ENCODE measurements at regions not wholly inside any gene's neighbourhood (a gene's known extent, or its start where the extent isn't known, plus 50 kb on each side); places are given as distances from the start of the nearest gene placed in this dataset.
"Not testable (repeated sequence)": the region's sequence is repeated elsewhere in the genome, so short reads cannot be mapped to it uniquely, and the experiment has no call there.

DNA sequence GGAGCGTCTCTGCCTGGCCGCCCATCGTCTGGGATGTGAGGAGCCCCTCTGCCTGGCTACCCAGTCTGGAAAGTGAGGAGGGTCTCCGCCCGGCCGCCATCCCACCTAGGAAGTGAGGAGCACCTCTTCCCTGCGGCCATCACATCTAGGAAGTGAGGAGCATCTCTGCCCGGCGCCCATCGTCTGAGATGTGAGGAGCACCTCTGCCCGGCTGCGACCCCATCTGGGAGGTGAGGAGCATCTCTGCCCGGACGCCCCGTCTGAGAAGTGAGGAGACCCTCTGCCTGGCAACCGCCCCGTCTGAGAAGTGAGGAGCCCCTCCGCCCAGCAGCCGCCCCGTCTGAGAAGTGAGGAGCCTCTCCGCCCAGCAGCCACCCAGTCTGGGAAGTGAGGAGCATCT is 84.5 kb downstream of the IDS start:
- DNase-seq = not testable (repeated sequence)

GRCh38 chrX:149398027-149398426 is 107.1 kb downstream of the IDS start:
- no peak for DNase-seq

DNA sequence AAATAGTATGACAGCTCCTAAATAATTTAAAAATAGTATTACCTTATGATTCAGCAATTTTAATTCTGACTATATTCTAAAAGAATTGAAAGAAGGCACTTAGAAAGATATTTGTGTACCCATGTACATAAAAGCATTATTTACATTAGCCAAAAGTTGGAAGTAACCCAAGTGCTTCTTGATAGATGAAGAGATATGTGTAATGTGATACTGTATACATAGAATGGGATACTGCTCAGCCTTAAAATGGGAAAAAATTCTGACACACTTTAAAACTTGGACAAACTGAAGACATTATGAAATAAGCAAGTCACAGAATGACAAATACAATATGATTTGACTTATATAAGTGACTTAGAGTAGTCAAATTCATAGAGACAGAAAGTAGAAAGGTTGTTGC is 112.2 kb downstream of the IDS start:
- DNase-seq = no peak

GRCh38 chrX:149383852-149384251 is 121.3 kb downstream of the IDS start:
- DNase-seq = no peak

DNA sequence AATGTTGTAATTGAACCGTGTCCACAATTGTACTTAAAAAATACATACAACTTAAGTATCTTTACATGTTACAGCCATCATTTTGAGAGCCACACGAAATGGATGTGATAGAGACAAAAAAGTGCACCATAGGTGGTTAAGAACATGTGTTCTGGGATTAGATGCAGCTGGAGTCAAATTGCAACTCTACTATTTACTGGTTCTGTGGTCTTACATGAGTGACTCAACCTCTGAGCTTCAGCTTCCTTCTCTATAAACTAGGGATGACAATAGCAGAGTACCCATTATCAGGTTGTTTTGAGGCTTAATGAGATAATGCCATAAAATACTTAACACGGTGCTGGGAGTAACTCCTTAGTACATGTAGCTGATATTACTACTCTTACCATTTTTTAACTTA is 130.4 kb downstream of the IDS start:
- no peak for DNase-seq

GRCh38 chrX:149372866-149373265 is 132.2 kb downstream of the IDS start:
- no peak for DNase-seq

- no peak for DNase-seq
Observed at GRCh38 chrX:149371986-149372385, 133.1 kb downstream of the IDS start.

- DNase-seq = no peak
Observed at GRCh38 chrX:149370097-149370496, 135.0 kb downstream of the IDS start.

DNA sequence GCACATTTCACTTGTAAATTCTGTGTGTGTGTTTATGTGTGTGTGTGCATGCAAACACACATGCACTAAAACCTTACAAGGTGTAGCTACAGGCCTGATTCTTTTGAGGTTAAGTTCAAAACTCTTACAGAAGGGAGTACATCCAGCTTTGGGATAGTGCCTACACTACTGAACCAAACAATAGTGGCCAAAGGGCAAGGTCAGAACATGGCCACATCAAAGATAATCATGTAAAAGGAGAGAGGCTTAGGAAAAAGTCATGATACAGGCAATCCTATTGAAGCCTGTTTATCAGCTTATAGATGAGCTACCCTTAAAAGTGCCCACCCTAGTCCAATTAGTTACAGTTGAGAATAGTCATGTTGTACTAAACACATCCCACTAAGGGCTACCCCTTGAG is 139.6 kb downstream of the IDS start:
- no peak for DNase-seq

DNA sequence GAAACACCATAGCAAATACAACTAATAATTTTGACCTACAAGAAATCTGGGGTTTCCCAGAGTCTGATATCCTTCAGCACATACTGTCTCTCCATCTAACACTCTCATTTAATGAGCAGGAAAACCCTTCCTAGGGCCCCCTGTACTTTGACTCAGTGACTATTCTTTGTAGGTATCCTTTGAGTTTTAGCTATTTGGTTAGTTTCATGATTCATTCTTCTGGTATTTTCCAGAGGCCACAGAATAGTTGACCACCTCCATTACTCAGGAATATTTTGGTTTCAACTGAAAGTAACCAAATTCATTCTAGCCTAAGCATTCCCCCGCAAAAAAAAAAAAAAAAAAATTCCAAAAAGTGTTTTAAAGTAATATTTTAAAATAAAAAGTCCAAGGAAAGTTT is 140.0 kb downstream of the IDS start:
- DNase-seq = no peak

GRCh38 chrX:149363965-149364364 is 141.1 kb downstream of the IDS start:
- no peak for DNase-seq

- no peak for DNase-seq
Observed at GRCh38 chrX:149346306-149346705, 158.8 kb downstream of the IDS start.

GRCh38 chrX:149322316-149322715 is 182.8 kb downstream of the IDS start:
- no peak for DNase-seq

GRCh38 chrX:149313871-149314371 is 191.2 kb downstream of the IDS start:
- DNase-seq = no peak

GRCh38 chrX:149312988-149313387 is 192.1 kb downstream of the IDS start:
- no peak for DNase-seq

GRCh38 chrX:149312097-149312496 is 193.0 kb downstream of the IDS start:
- DNase-seq = no peak

GRCh38 chrX:149302705-149303104 is 202.4 kb downstream of the IDS start:
- DNase-seq = no peak

- no peak for DNase-seq
Observed at GRCh38 chrX:149298111-149298510, 207.0 kb downstream of the IDS start.

- no peak for DNase-seq
Observed at GRCh38 chrX:149296092-149296491, 209.0 kb downstream of the IDS start.

- peak; percentile 4 to 20 for DNase-seq
Observed at GRCh38 chrX:149286940-149287349, 218.2 kb downstream of the IDS start.

DNA sequence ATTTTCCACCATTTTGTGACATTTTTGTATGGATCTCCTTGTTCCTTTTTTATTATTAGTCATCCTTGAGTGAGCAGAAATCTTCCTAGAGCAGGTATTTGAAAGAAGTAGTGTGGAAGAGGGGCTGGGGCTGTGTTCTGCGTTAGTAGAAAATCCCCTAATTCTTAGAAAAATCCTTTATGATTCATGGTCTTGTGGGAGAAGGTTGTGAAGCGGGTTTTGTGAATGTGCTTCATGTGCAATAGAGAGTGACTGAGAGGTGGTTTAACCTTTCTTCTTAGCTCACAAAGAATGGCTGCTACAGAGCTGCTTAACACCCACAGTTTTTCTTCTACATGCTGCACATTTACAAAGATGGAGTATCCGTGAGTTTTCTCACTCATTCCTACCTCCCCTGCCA is 220.5 kb downstream of the IDS start:
- no peak for DNase-seq

DNA sequence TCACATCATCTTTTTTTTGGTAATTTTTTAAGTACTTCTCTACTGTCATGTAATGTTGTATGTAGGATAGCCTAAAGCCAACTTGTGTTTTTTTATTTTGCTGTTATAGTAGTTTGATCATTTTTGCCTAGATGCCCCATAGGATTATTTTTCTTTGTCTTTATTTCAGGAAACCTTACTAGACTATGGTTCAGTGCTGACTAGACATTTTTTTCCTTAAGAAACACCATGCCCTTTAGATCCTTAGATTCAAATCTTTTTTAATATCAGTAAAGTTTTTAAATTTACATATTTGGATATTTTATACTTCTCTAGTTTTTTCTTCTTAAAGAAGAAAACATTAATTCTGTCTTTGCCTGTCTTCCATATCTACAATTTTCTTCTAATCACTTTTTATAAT is 221.3 kb downstream of the IDS start:
- no peak for DNase-seq

DNA sequence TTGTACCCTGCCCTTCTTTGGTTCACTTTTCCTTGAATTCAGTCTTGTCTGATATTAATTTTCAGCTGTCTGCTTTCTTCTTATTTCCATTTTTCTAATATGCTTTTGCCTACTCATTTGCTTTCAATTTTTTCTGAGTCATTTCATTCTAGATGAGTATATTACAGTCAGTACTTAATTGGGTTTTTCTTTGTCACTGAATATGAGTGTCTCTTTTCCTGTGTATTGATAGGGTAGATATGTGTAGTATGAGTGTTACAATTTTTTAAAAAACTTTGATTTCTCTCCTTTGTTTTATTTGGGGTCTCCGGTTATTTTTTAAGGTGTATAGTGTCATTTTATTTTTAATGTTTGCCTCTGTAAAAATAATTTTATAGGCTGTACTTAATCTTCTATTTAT is 222.2 kb downstream of the IDS start:
- no peak for DNase-seq

- no peak for DNase-seq
Observed at GRCh38 chrX:149280011-149280410, 225.1 kb downstream of the IDS start.

GRCh38 chrX:149275836-149276235 is 229.3 kb downstream of the IDS start:
- no peak for DNase-seq

- no peak for DNase-seq
Observed at GRCh38 chrX:149274516-149275105, 230.5 kb downstream of the IDS start.
